Mesenchymal stem cell (in vitro differentiated cells and primary cell): ENCODE measurements at regions not wholly inside any gene's neighbourhood (a gene's known extent, or its start where the extent isn't known, plus 50 kb on each side); places are given as distances from the start of the nearest gene placed in this dataset.

Experiments
- DNase-seq: peaks from one replicate; pipeline ENCODE4 v3.0.0-alpha.2; 2013
- H2AFZ ChIP-seq: one replicate; pipeline ENCODE4 v1.6.1; 2013; ENCODE audit warnings: low read depth, mild to moderate bottlenecking, control low read depth, inconsistent platforms, low read length, moderate library complexity
- H2AK5ac ChIP-seq: 2 replicates; pipeline ENCODE4 v1.6.1; 2013; ENCODE audit warnings: low read length, moderate library complexity, mild to moderate bottlenecking, inconsistent platforms; ENCODE audit not compliant: severe bottlenecking
- H2BK120ac ChIP-seq: one replicate; pipeline ENCODE4 v1.6.1; 2013; ENCODE audit warnings: low read depth, mild to moderate bottlenecking, inconsistent platforms, low read length, moderate library complexity
- H2BK12ac ChIP-seq, 2 experiments: one replicate each; pipeline ENCODE4 v1.6.1; 2013; ENCODE audit warnings: inconsistent platforms in 2 of 2, low read length in 2 of 2, mild to moderate bottlenecking in 2 of 2, moderate library complexity in 2 of 2, control low read depth in 1 of 2
- H2BK15ac ChIP-seq: one replicate; pipeline ENCODE4 v1.6.1; 2013; ENCODE audit warnings: mild to moderate bottlenecking, low read depth, inconsistent platforms; ENCODE audit not compliant: poor library complexity, severe bottlenecking
- H2BK5ac ChIP-seq: 2 replicates; pipeline ENCODE4 v1.6.1; 2013; ENCODE audit warnings: low read depth, mild to moderate bottlenecking, low read length, control low read depth, inconsistent platforms; ENCODE audit not compliant: poor library complexity, severe bottlenecking
- H3K14ac ChIP-seq, 2 experiments: one replicate each; pipeline ENCODE4 v1.6.1; 2013; ENCODE audit warnings: inconsistent platforms in 2 of 2, low read length in 2 of 2, control low read depth in 1 of 2, mild to moderate bottlenecking in 1 of 2, moderate library complexity in 1 of 2
- H3K18ac ChIP-seq, 2 experiments: one replicate each; pipeline ENCODE4 v1.6.1; 2013; ENCODE audit warnings: inconsistent platforms in 2 of 2, low read length in 2 of 2, control low read depth in 1 of 2, low read depth in 1 of 2, mild to moderate bottlenecking in 1 of 2
- H3K23ac ChIP-seq, 2 experiments: one replicate each; pipeline ENCODE4 v1.6.1; 2013; ENCODE audit warnings: inconsistent platforms in 2 of 2, low read length in 2 of 2, mild to moderate bottlenecking in 2 of 2, moderate library complexity in 2 of 2, control low read depth in 1 of 2
- H3K27ac ChIP-seq: 2 replicates; pipeline ENCODE4 v1.5.1; 2013; ENCODE audit warnings: mild to moderate bottlenecking, moderate library complexity, low read length, control low read depth, inconsistent platforms; ENCODE audit not compliant: poor library complexity, severe bottlenecking
- H3K27me3 ChIP-seq, 2 experiments: 2 replicates each; pipeline versions ENCODE4 v1.6.1 to v1.7.0; 2013; ENCODE audit warnings: low read length in 2 of 2, mild to moderate bottlenecking in 2 of 2, moderate library complexity in 2 of 2, control low read depth in 1 of 2, inconsistent platforms in 1 of 2; ENCODE audit not compliant: control insufficient read depth in 1 of 2, insufficient read depth in 1 of 2
- H3K36me3 ChIP-seq, 2 experiments: 2 replicates each; pipeline versions ENCODE4 v1.6.1 to v1.7.0; 2013; ENCODE audit warnings: low read length in 2 of 2, control low read depth in 1 of 2, inconsistent platforms in 1 of 2, low read depth in 1 of 2, mild to moderate bottlenecking in 1 of 2; ENCODE audit not compliant: insufficient read depth in 2 of 2, control insufficient read depth in 1 of 2
- H3K4ac ChIP-seq, 2 experiments: one replicate each; pipeline ENCODE4 v1.6.1; 2013; ENCODE audit warnings: inconsistent platforms in 2 of 2, low read length in 2 of 2, mild to moderate bottlenecking in 2 of 2, moderate library complexity in 2 of 2, control low read depth in 1 of 2, low read depth in 1 of 2
- H3K4me1 ChIP-seq: 2 replicates; pipeline ENCODE4 v1.6.1; 2013; ENCODE audit warnings: low read depth, low read length, control low read depth; ENCODE audit not compliant: control insufficient read depth, insufficient read depth
- H3K4me2 ChIP-seq: 2 replicates; pipeline ENCODE4 v1.6.1; 2013; ENCODE audit warnings: low read length, mild to moderate bottlenecking, inconsistent platforms; ENCODE audit not compliant: poor library complexity, severe bottlenecking
- H3K4me3 ChIP-seq, 2 experiments: 2 replicates each; pipeline versions ENCODE4 v1.5.1 to v1.7.0; 2013; ENCODE audit warnings: low read length in 2 of 2, mild to moderate bottlenecking in 2 of 2, control low read depth in 1 of 2, low read depth in 1 of 2; ENCODE audit not compliant: insufficient read depth in 1 of 2
- H3K79me1 ChIP-seq: replicated peaks from 2 replicates; pipeline ENCODE4 v1.6.1; 2013; ENCODE audit warnings: mild to moderate bottlenecking, control low read depth, low read length, inconsistent platforms; ENCODE audit not compliant: poor library complexity, severe bottlenecking
- H3K9ac ChIP-seq: 2 replicates; pipeline ENCODE4 v1.7.0; 2013; ENCODE audit warnings: mild to moderate bottlenecking, low read length, moderate library complexity
- H3K9me3 ChIP-seq: 2 replicates; pipeline ENCODE4 v1.7.0; 2013; ENCODE audit warnings: mild to moderate bottlenecking, low read length; ENCODE audit not compliant: control insufficient read depth
- H4K8ac ChIP-seq: one replicate; pipeline ENCODE4 v1.6.1; 2013; ENCODE audit warnings: inconsistent platforms, mild to moderate bottlenecking, low read length, moderate library complexity
- H4K91ac ChIP-seq: one replicate; pipeline ENCODE4 v1.6.1; 2013; ENCODE audit warnings: mild to moderate bottlenecking, low read length, inconsistent platforms
- WGBS: methylation state at CpG from one replicate; pipeline ENCODE4 v1.1.7; 2013; ENCODE audit warnings: mixed read lengths; 5-methylcytosine and 5-hydroxymethylcytosine counted together

GRCh38 chr5:40397091-40397490, 282.6 kb upstream of the PTGER4 start:
- peaks cover 1% of the 10 kb centered on the region for H3K4me1 ChIP-seq
- H2BK5ac ChIP-seq, result no peak overlapping the region
- H2AFZ ChIP-seq, result no peak overlapping the region
- no peak overlapping the region for H3K14ac ChIP-seq
- no peak overlapping the region for H2BK120ac ChIP-seq
- H3K23ac ChIP-seq, result no peak overlapping the region
- H3K27me3 ChIP-seq, result no peaks in the 10 kb centered on the region
- H3K4me2 ChIP-seq, result no peak overlapping the region
- H2BK12ac ChIP-seq, result no peak overlapping the region
- 71% methylated on average over 2 of the region's 2 CpGs for WGBS
- H3K4me3 ChIP-seq, result no peak overlapping the region
- H3K9ac ChIP-seq, result no peak overlapping the region
- no peak overlapping the region for H3K27ac ChIP-seq
- H4K8ac ChIP-seq, result no peak overlapping the region
- no peak overlapping the region for H2AK5ac ChIP-seq
- H4K91ac ChIP-seq, result no peak overlapping the region
- H3K18ac ChIP-seq, result no peak overlapping the region
- no peak overlapping the region for H3K4ac ChIP-seq
- H3K36me3 ChIP-seq, result no peaks in the 10 kb centered on the region
- H3K9me3 ChIP-seq, result no peaks in the 10 kb centered on the region
- H2BK15ac ChIP-seq, result no peak overlapping the region
- H3K79me1 ChIP-seq, result no peaks in the 10 kb centered on the region
- DNase-seq, result no peak

- H3K18ac ChIP-seq, result no peak overlapping the region
- no peak overlapping the region for H2AFZ ChIP-seq
- no peak overlapping the region for H4K8ac ChIP-seq
- no peak overlapping the region for H3K9ac ChIP-seq
- H3K4ac ChIP-seq, result no peak overlapping the region
- DNase-seq, result no peak
- H3K79me1 ChIP-seq, result no peaks in the 10 kb centered on the region
- no peaks in the 10 kb centered on the region for H3K27me3 ChIP-seq
- no peak overlapping the region for H3K4me2 ChIP-seq
- H3K9me3 ChIP-seq, result no peaks in the 10 kb centered on the region
- no peak overlapping the region for H2AK5ac ChIP-seq
- H3K14ac ChIP-seq, result no peak overlapping the region
- H3K4me3 ChIP-seq, result no peak overlapping the region
- H2BK12ac ChIP-seq, result no peak overlapping the region
- no peak overlapping the region for H3K23ac ChIP-seq
- H2BK5ac ChIP-seq, result no peak overlapping the region
- H2BK120ac ChIP-seq, result no peak overlapping the region
- WGBS, result no CpG with 5 or more reads among the region's 1 CpG
- no peak overlapping the region for H3K27ac ChIP-seq
- no peak overlapping the region for H4K91ac ChIP-seq
- no peaks in the 10 kb centered on the region for H3K4me1 ChIP-seq
- H3K36me3 ChIP-seq, result no peaks in the 10 kb centered on the region
- H2BK15ac ChIP-seq, result no peak overlapping the region
These were observed 283.4 kb upstream of the PTGER4 start for GRCh38 chr5:40396317-40396716.

- no peak overlapping the region for H3K9ac ChIP-seq
- no peak overlapping the region for H3K4ac ChIP-seq
- no peak overlapping the region for H2BK15ac ChIP-seq
- H3K14ac ChIP-seq, result no peak overlapping the region
- H3K36me3 ChIP-seq, result no peaks in the 10 kb centered on the region
- 78% methylated on average over 4 of the region's 4 CpGs for WGBS
- no peak overlapping the region for H2BK120ac ChIP-seq
- H2AK5ac ChIP-seq, result no peak overlapping the region
- no peak overlapping the region for H2BK12ac ChIP-seq
- no peaks in the 10 kb centered on the region for H3K27me3 ChIP-seq
- no peak overlapping the region for H3K4me3 ChIP-seq
- H2AFZ ChIP-seq, result no peak overlapping the region
- no peak overlapping the region for H3K23ac ChIP-seq
- H2BK5ac ChIP-seq, result no peak overlapping the region
- no peaks in the 10 kb centered on the region for H3K79me1 ChIP-seq
- no peak overlapping the region for H4K8ac ChIP-seq
- no peaks in the 10 kb centered on the region for H3K9me3 ChIP-seq
- H3K4me2 ChIP-seq, result no peak overlapping the region
- H4K91ac ChIP-seq, result no peak overlapping the region
- DNase-seq, result no peak
- no peaks in the 10 kb centered on the region for H3K4me1 ChIP-seq
- H3K18ac ChIP-seq, result no peak overlapping the region
- H3K27ac ChIP-seq, result no peak overlapping the region
These were observed 284.5 kb upstream of the PTGER4 start for GRCh38 chr5:40395251-40395650.

- Histone ChIP-seq H3K27ac (no peak overlapping the region), H3K36me3 (no peaks in the 10 kb centered on the region), H2AFZ (no peak overlapping the region), H2BK12ac (no peak overlapping the region), H3K9me3 (no peaks in the 10 kb centered on the region), H2BK5ac (no peak overlapping the region), H3K23ac (no peak overlapping the region), H3K4me3 (no peak overlapping the region), H4K91ac (no peak overlapping the region), H3K4me2 (no peak overlapping the region), H4K8ac (no peak overlapping the region), H3K4me1 (no peaks in the 10 kb centered on the region), H2AK5ac (no peak overlapping the region), H3K14ac (no peak overlapping the region), H3K18ac (no peak overlapping the region), H3K27me3 (no peaks in the 10 kb centered on the region), H3K79me1 (no peaks in the 10 kb centered on the region), H2BK120ac (no peak overlapping the region), H2BK15ac (no peak overlapping the region), H3K4ac (no peak overlapping the region), H3K9ac (no peak overlapping the region)
- WGBS, result 98% methylated on average over 4 of the region's 4 CpGs
- no peak for DNase-seq
These were observed 285.0 kb upstream of the PTGER4 start for GRCh38 chr5:40394698-40395097.
